ENCODE measurements at regions not wholly inside any gene's neighbourhood (a gene's known extent, or its start where the extent isn't known, plus 50 kb on each side); places are given as distances from the start of the nearest gene placed in this dataset.
"Not testable (repeated sequence)": the region's sequence is repeated elsewhere in the genome, so short reads cannot be mapped to it uniquely, and the experiment has no call there.

- not testable (repeated sequence) for TF ChIP-seq CTCF, POLR2A (IDR thresholded peaks at IDR 0.05)
Measured at GRCh38 chr1:222049661-222050060, 307.8 kb upstream of the DUSP10 start.

All from stomach (tissue), 4 donors.